Activated naive CD8-positive, alpha-beta T cell treated with anti-CD3 and anti-CD28 coated beads for 36 hours (primary cell): ENCODE measurements at regions not wholly inside any gene's neighbourhood (a gene's known extent, or its start where the extent isn't known, plus 50 kb on each side); places are given as distances from the start of the nearest gene placed in this dataset.

Experiments
- DNase-seq: peaks from one replicate; pipeline ENCODE4 v3.0.0; 2021
- H3K27ac Mint-ChIP-seq: one replicate; pipeline ENCODE4 v1.8.0; 2022; ENCODE audit warnings: mild to moderate bottlenecking, moderate library complexity, mixed read lengths
- H3K27me3 Mint-ChIP-seq: one replicate; pipeline ENCODE4 v1.8.0; 2022; ENCODE audit warnings: mild to moderate bottlenecking, mixed read lengths
- H3K36me3 Mint-ChIP-seq: one replicate; pipeline ENCODE4 v1.8.0; 2021; ENCODE audit warnings: mild to moderate bottlenecking, mixed read lengths
- H3K4me1 Mint-ChIP-seq: one replicate; pipeline ENCODE4 v1.8.0; 2021; ENCODE audit warnings: mixed read lengths
- H3K4me3 Mint-ChIP-seq: one replicate; pipeline ENCODE4 v1.8.0; 2022; ENCODE audit warnings: mild to moderate bottlenecking, moderate library complexity, mixed read lengths
- H3K9me3 Mint-ChIP-seq: one replicate; pipeline ENCODE4 v1.8.0; 2022; ENCODE audit warnings: mixed read lengths

- Mint-ChIP-seq H3K4me1 (no peaks in the 10 kb centered on the region), H3K4me3 (no peak overlapping the region), H3K27me3 (no peaks in the 10 kb centered on the region), H3K36me3 (no peaks in the 10 kb centered on the region), H3K27ac (no peak overlapping the region), H3K9me3 (peaks cover 2% of the 10 kb centered on the region)
- no peak for DNase-seq
These were observed 188.3 kb downstream of the DDX3Y start for GRCh38 chrY:13092986-13093385.

DNA sequence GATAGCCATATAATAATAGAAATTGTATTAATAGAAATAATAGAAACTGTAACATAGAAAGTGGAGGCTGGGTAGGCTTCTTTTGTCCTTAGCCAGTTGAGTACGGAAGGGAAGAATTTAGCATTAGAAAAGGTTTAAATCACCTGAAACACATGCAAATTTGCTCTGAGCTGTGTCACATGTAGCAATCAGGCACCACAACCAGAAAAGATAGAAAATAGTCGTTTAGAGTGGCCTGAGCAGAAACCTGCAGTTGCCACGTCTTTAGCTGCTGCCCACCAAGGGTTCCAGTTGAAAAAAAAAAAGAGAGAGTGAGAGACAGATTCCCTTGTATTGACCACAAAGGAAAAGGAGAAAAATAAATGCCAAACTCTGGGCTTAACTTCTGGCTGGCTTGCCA, 188.8 kb downstream of the DDX3Y start:
- Mint-ChIP-seq H3K4me3 (no peak overlapping the region), H3K4me1 (no peaks in the 10 kb centered on the region), H3K9me3 (no peaks in the 10 kb centered on the region), H3K27ac (no peak overlapping the region), H3K36me3 (no peaks in the 10 kb centered on the region), H3K27me3 (peaks cover 3% of the 10 kb centered on the region)
- DNase-seq: no peak

DNA sequence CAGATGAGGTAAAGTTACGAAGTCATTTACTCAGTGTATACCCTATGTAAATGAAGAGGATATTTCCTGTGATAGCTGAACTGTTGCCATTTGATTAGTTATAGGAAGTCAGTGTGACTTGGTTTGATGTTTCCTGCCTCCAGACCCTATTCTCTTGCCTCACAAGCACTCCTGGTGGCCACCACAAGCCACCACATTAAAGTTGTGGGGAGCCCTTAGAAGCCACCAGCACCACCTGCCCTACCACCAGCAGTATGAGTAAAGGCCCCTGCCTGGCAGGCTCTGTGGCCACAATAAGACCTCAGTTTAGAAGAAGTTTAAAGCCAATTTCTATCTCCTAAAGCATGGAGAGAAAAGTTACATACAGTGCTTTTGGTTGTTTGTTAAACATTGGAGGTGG, 189.7 kb downstream of the DDX3Y start:
- H3K9me3 Mint-ChIP-seq: no peaks in the 10 kb centered on the region
- H3K4me3 Mint-ChIP-seq: no peak overlapping the region
- DNase-seq: peak; percentile 17
- H3K4me1 Mint-ChIP-seq: no peaks in the 10 kb centered on the region
- no peak overlapping the region for H3K27ac Mint-ChIP-seq
- H3K27me3 Mint-ChIP-seq: peaks cover 4% of the 10 kb centered on the region
- H3K36me3 Mint-ChIP-seq: peaks cover 2% of the 10 kb centered on the region

- peaks cover 2% of the 10 kb centered on the region for H3K36me3 Mint-ChIP-seq
- no peak overlapping the region for H3K27ac Mint-ChIP-seq
- H3K9me3 Mint-ChIP-seq: no peaks in the 10 kb centered on the region
- DNase-seq: no peak
- H3K27me3 Mint-ChIP-seq: peaks cover 4% of the 10 kb centered on the region
- no peak overlapping the region for H3K4me3 Mint-ChIP-seq
- H3K4me1 Mint-ChIP-seq: no peaks in the 10 kb centered on the region
These were observed 190.4 kb downstream of the DDX3Y start for GRCh38 chrY:13094904-13095600.

- no peak overlapping the region for H3K4me3 Mint-ChIP-seq
- no peak for DNase-seq
- no peaks in the 10 kb centered on the region for H3K9me3 Mint-ChIP-seq
- no peak overlapping the region for H3K27ac Mint-ChIP-seq
- no peaks in the 10 kb centered on the region for H3K4me1 Mint-ChIP-seq
- H3K27me3 Mint-ChIP-seq: peaks cover 12% of the 10 kb centered on the region
- no peaks in the 10 kb centered on the region for H3K36me3 Mint-ChIP-seq
These were observed 222.3 kb downstream of the DDX3Y start for GRCh38 chrY:13126881-13127456.

DNA sequence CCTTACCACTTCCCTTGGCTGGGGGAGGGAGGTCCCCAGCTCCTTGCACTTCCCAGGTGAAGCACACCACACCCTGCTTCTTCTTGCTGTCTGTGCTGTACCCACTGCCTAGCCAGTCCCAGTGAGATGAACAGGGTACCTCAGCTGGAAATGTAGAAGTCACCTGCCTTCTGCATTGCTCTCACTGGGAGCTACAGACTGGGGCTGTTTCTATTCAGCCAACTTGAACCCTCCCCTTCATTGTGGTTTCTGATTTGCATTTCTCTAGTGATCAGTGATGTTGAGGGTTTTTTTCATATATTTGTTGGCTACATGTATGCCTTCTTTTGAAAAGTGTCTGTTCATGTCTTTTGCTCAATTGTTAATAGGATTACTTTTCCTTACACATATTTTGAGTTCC, 222.8 kb downstream of the DDX3Y start:
- Mint-ChIP-seq H3K27me3 (peaks cover 12% of the 10 kb centered on the region), H3K27ac (no peak overlapping the region), H3K4me1 (no peaks in the 10 kb centered on the region), H3K36me3 (no peaks in the 10 kb centered on the region), H3K4me3 (no peak overlapping the region), H3K9me3 (no peaks in the 10 kb centered on the region)
- DNase-seq: no peak

- peak overlapping the region; percentile 20 for H3K27ac Mint-ChIP-seq
- H3K9me3 Mint-ChIP-seq: no peaks in the 10 kb centered on the region
- H3K36me3 Mint-ChIP-seq: no peaks in the 10 kb centered on the region
- no peaks in the 10 kb centered on the region for H3K4me1 Mint-ChIP-seq
- H3K27me3 Mint-ChIP-seq: no peaks in the 10 kb centered on the region
- no peak for DNase-seq
- H3K4me3 Mint-ChIP-seq: peak overlapping the region; percentile 73
These were observed 244.5 kb downstream of the DDX3Y start for GRCh38 chrY:13149148-13149547.

- Mint-ChIP-seq H3K9me3 (peaks cover 6% of the 10 kb centered on the region), H3K27ac (no peak overlapping the region), H3K27me3 (no peaks in the 10 kb centered on the region), H3K4me3 (no peak overlapping the region), H3K36me3 (peaks cover 2% of the 10 kb centered on the region), H3K4me1 (no peaks in the 10 kb centered on the region)
- no peak for DNase-seq
These were observed 263.0 kb downstream of the DDX3Y start for GRCh38 chrY:13167698-13168097.

- no peaks in the 10 kb centered on the region for H3K27me3 Mint-ChIP-seq
- H3K9me3 Mint-ChIP-seq: peaks cover 2% of the 10 kb centered on the region
- H3K27ac Mint-ChIP-seq: no peak overlapping the region
- no peak overlapping the region for H3K4me3 Mint-ChIP-seq
- H3K36me3 Mint-ChIP-seq: peaks cover under 1% of the 10 kb centered on the region
- no peak for DNase-seq
- no peaks in the 10 kb centered on the region for H3K4me1 Mint-ChIP-seq
These were observed 263.6 kb downstream of the DDX3Y start for GRCh38 chrY:13168257-13168656.
